GM12878 (cell line): ENCODE measurements at regions not wholly inside any gene's neighbourhood (a gene's known extent, or its start where the extent isn't known, plus 50 kb on each side); places are given as distances from the start of the nearest gene placed in this dataset.

Experiments used
- ATAC-seq: fragments of 200-7000 bp; cut with Tn5 transposase; 3 replicates; pipeline ENCODE4 v1.9.1; 2020; ENCODE audit warnings: mild to moderate bottlenecking, moderate library complexity
- BruUV-seq: library from RNA; stranded (reverse); fragments of 400-500 nt; replicated peaks from 2 replicates; lab custom pipeline; 2021; lab: Mats Ljungman, UMichigan
- CTCF ChIA-PET: fragments of 300-600 bp; sonication (Branson Sonifier 250); formaldehyde crosslinking; extraction: SDS; loops from one replicate; lab custom pipeline; 2021; ENCODE audit warnings: inconsistent platforms; lab: Yijun Ruan, JAX
- POLR2A ChIA-PET: fragments of 350-600 bp; formaldehyde crosslinking; extraction: SDS; loops from one replicate; lab custom pipeline; 2021; ENCODE audit warnings: inconsistent platforms; lab: Charles Lee
- RAD21 ChIA-PET: fragments of 300-600 bp; sonication (Branson Sonifier 250); formaldehyde crosslinking; loops from one replicate; lab custom pipeline; 2023; ENCODE audit warnings: antibody characterized with exemption; ENCODE audit not compliant: unreplicated experiment; lab: Charles Lee
- SMC1A ChIA-PET: fragments of 300-600 bp; sonication (Branson Sonifier 250); formaldehyde crosslinking; loops from one replicate; lab custom pipeline; 2023; ENCODE audit not compliant: unreplicated experiment, uncharacterized antibody; lab: Charles Lee
- DNase-seq: peaks from one replicate; pipeline ENCODE4 v3.0.0-alpha.2; 2011; ENCODE audit warnings: low read depth, low spot score
- FAIRE-seq: peaks from 3 replicates; lab custom pipeline; 2011; peaks lifted over from hg19 to GRCh38; lab: Jason Lieb, UNC
- H2AFZ ChIP-seq: 2 replicates; pipeline ENCODE4 v1.6.0; 2011; ENCODE audit warnings: low read depth, low read length, control low read depth; ENCODE audit not compliant: control insufficient read depth
- H3K27ac ChIP-seq: 2 replicates; pipeline ENCODE4 v1.5.1; 2011; ENCODE audit warnings: control low read depth; ENCODE audit not compliant: control insufficient read depth, insufficient read depth
- H3K27me3 ChIP-seq, 2 experiments: replicated peaks in 1 of 2; 2 replicates each; pipeline versions ENCODE4 v1.6.0 to v1.6.1; 2011; ENCODE audit warnings: low read length in 1 of 2; ENCODE audit not compliant: control insufficient read depth in 2 of 2, insufficient read depth in 2 of 2
- H3K36me3 ChIP-seq, 2 experiments: 2 replicates each; pipeline ENCODE4 v1.5.1; 2011; ENCODE audit warnings: low read length in 1 of 2; ENCODE audit not compliant: control insufficient read depth in 2 of 2, insufficient read depth in 2 of 2
- H3K4me1 ChIP-seq: 2 replicates; pipeline ENCODE4 v1.6.1; 2011; ENCODE audit warnings: mild to moderate bottlenecking, low read length, moderate library complexity, mixed read lengths; ENCODE audit not compliant: control insufficient read depth, insufficient read depth
- H3K4me2 ChIP-seq: 2 replicates; pipeline ENCODE4 v1.6.0; 2011; ENCODE audit warnings: control low read depth; ENCODE audit not compliant: control insufficient read depth, insufficient read depth
- H3K4me3 ChIP-seq: fragments of 200-600 bp; sonication (generic); 2 replicates; pipeline ENCODE4 v1.5.1; 2016
- H3K79me2 ChIP-seq: 2 replicates; pipeline ENCODE4 v1.6.0; 2011; ENCODE audit warnings: low read length; ENCODE audit not compliant: control insufficient read depth, insufficient read depth
- H3K9ac ChIP-seq: 2 replicates; pipeline ENCODE4 v1.8.0; 2011; ENCODE audit warnings: low read length, control low read depth, mixed read lengths; ENCODE audit not compliant: control insufficient read depth, insufficient read depth
- H3K9me3 ChIP-seq: replicated peaks from 3 replicates; pipeline ENCODE4 v1.5.1; 2011; ENCODE audit warnings: mild to moderate bottlenecking, low read length; ENCODE audit not compliant: control insufficient read depth, insufficient read depth
- H4K20me1 ChIP-seq: 2 replicates; pipeline ENCODE4 v1.6.0; 2011; ENCODE audit not compliant: control insufficient read depth, insufficient read depth
- BCLAF1 ChIP-seq: fragments of 450-650 bp; IDR thresholded peaks from 2 replicates; pipeline ENCODE4 v1.6.1; 2017; ENCODE audit warnings: antibody characterized with exemption, mild to moderate bottlenecking, moderate library complexity
- E4F1 ChIP-seq: fragments of 450-650 bp; IDR thresholded peaks from 2 replicates; pipeline ENCODE4 v1.6.1; 2018; ENCODE audit warnings: borderline replicate concordance, mild to moderate bottlenecking; ENCODE audit not compliant: partially characterized antibody
- ESRRA ChIP-seq: IDR thresholded peaks from 2 replicates; pipeline ENCODE4 v1.6.1; 2012; ENCODE audit warnings: mild to moderate bottlenecking, low read length, improper control_type of control experiment
- FOXM1 ChIP-seq: IDR thresholded peaks from 2 replicates; pipeline ENCODE4 v1.6.1; 2012; ENCODE audit warnings: low read depth, mild to moderate bottlenecking, inconsistent platforms, low read length, moderate library complexity
- IRF3 ChIP-seq: fragments of 450-650 bp; IDR thresholded peaks from 2 replicates; pipeline ENCODE4 v1.6.1; 2014; ENCODE audit warnings: mild to moderate bottlenecking
- JUNB ChIP-seq: IDR thresholded peaks from 2 replicates; pipeline ENCODE4 v1.6.1; 2016; ENCODE audit warnings: antibody characterized with exemption, mild to moderate bottlenecking
- KDM1A ChIP-seq: fragments of 200-600 bp; sonication (generic); IDR thresholded peaks from 2 replicates; pipeline ENCODE4 v1.6.1; 2016; ENCODE audit warnings: borderline replicate concordance
- MXI1 ChIP-seq: fragments of 150-350 bp; IDR thresholded peaks from 2 replicates; pipeline ENCODE4 v1.6.1; 2011; ENCODE audit warnings: low read depth, mild to moderate bottlenecking, inconsistent platforms, low read length, improper control_type of control experiment
- POLR2AphosphoS5 ChIP-seq: IDR thresholded peaks from 2 replicates; pipeline ENCODE4 v1.6.1; 2011; ENCODE audit warnings: mild to moderate bottlenecking, low read length, inconsistent platforms
- RCOR1 ChIP-seq: conservative IDR thresholded peaks from 2 replicates; pipeline ENCODE4 v1.6.1; 2012; ENCODE audit warnings: low read depth, low read length, improper control_type of control experiment
- SMARCA5 ChIP-seq: fragments of 450-650 bp; IDR thresholded peaks from 2 replicates; pipeline ENCODE4 v1.6.1; 2017; ENCODE audit warnings: mild to moderate bottlenecking
- SPI1 ChIP-seq: IDR thresholded peaks from 2 replicates; pipeline ENCODE4 v1.6.1; 2011; ENCODE audit warnings: low read depth, mild to moderate bottlenecking, low read length, moderate library complexity, borderline replicate concordance; ENCODE audit not compliant: insufficient read depth
- ZBTB4 ChIP-seq: fragments of 450-650 bp; formaldehyde crosslinking; IDR thresholded peaks from 2 replicates; pipeline ENCODE4 v1.4.0; 2022; ENCODE audit warnings: mild to moderate bottlenecking, moderate library complexity
- WGBS: methylation state at CpG from one replicate; pipeline ENCODE4 v1.1.6; 2016; ENCODE audit warnings: low lambda C conversion rate; ENCODE audit not compliant: insufficient replicate concordance, insufficient coverage; ENCODE audit errors: missing lambda C conversion rate; 5-methylcytosine and 5-hydroxymethylcytosine counted together
- in situ Hi-C: fragments of 300-500 bp; cut with MboI; formaldehyde crosslinking; loops from 9 replicates; pipeline ENCODE4 v1.14.3; 2018; ENCODE audit warnings: mixed read lengths
- intact Hi-C: fragments of 100-400 bp; cut with micrococcal nuclease; formaldehyde crosslinking; loops from one replicate; pipeline ENCODE4 v1.14.2; 2022; ENCODE audit not compliant: unreplicated experiment

- TF ChIP-seq MXI1 (no peak), RCOR1 (no peak), ESRRA (no peak), E4F1 (no peak), SPI1 (no peak), SMARCA5 (no peak)
- TF ChIP-seq, all 136 proteins: peak for 0
Measured at GRCh38 chr16:55136356-55137150, 187.4 kb upstream of the IRX6 start (continued).

- in situ Hi-C loops, result no loop called here
- Histone ChIP-seq H3K4me1 (no peaks in the 10 kb centered on the region), H3K27ac (no peak overlapping the region), H3K79me2 (no peaks in the 10 kb centered on the region), H3K27me3 (no peaks in the 10 kb centered on the region), H3K4me3 (no peak overlapping the region), H3K9me3 (no peaks in the 10 kb centered on the region), H3K36me3 (no peaks in the 10 kb centered on the region), H2AFZ (no peak overlapping the region), H3K4me2 (no peak overlapping the region), H3K9ac (no peak overlapping the region), H4K20me1 (no peaks in the 10 kb centered on the region)
- no peak for DNase-seq
- no peak for ATAC-seq
- SMC1A ChIA-PET, result no interaction called here
- RAD21 ChIA-PET, result no interaction called here
- BruUV-seq, result no TSS peak
- CTCF ChIA-PET, result no interaction called here
- intact Hi-C loops, result no loop called here
- WGBS, result 7% methylated on average over 3 of the region's 3 CpGs
- POLR2A ChIA-PET, result no interaction called here
- FAIRE-seq, result no peak
- TF ChIP-seq KDM1A (no peak), POLR2AphosphoS5 (no peak), BCLAF1 (no peak), IRF3 (no peak), JUNB (no peak), ZBTB4 (no peak), FOXM1 (no peak)
Measured at GRCh38 chr16:55138298-55138697, 185.7 kb upstream of the IRX6 start.
